ENCODE measurements at regions not wholly inside any gene's neighbourhood (a gene's known extent, or its start where the extent isn't known, plus 50 kb on each side); places are given as distances from the start of the nearest gene placed in this dataset.

- intact Hi-C loops (cut with micrococcal nuclease; ENCODE audit: unreplicated experiment) = loop anchor here (1.0 to 5.0 kb wide), 8 partner anchors 37 to 374 kb away; no protein-coding TSS in a partner anchor
- no peaks in the 10 kb centered on the region for H3K27me3 ChIP-seq (ENCODE audit: insufficient read depth, low read depth)
- H3K9me3 ChIP-seq (ENCODE audit: insufficient read depth, low read depth) = 0 out of 2 replicates have a peak, but pooled peaks cover 6% of the 10 kb centered on the region
- no peaks in the 10 kb centered on the region for H4K20me1 ChIP-seq (ENCODE audit: insufficient read depth)
- peak; percentile 6 to 44 for DNase-seq
- peak overlapping the region; percentile 73; the same call in 1 of the 2 replicates for H3K4me2 ChIP-seq
- POLR2A ChIA-PET (ENCODE audit: unreplicated experiment) = no interaction called here
- H3K79me2 ChIP-seq (ENCODE audit: low read depth) = no peaks in the 10 kb centered on the region
- CTCF ChIA-PET = no interaction called here
- H3K4me3 ChIP-seq = no peak overlapping the region
- H3K4me1 ChIP-seq (replicated peaks; ENCODE audit: insufficient read depth) = peaks cover 37% of the 10 kb centered on the region
- no peak overlapping the region for H2AFZ ChIP-seq
- no peaks in the 10 kb centered on the region for H3K9me2 ChIP-seq (ENCODE audit: insufficient read depth)
- H3F3A ChIP-seq (ENCODE audit: insufficient read depth, low read depth) = peaks cover 25% of the 10 kb centered on the region
- H3K27ac ChIP-seq = peak overlapping the region; percentile 88
- TF ChIP-seq CTCF (conservative IDR thresholded peaks at IDR 0.05) (no peak), EZH2 (IDR thresholded peaks at IDR 0.05; ENCODE audit: low read depth) (no peak)
- H3K36me3 ChIP-seq (ENCODE audit: low read depth) = no peaks in the 10 kb centered on the region
- no TSS peak for BruUV-seq (replicated peaks)
These were observed 107.6 kb downstream of the TES start for GRCh38 chr7:116317907-116318306.

GRCh38 chr7:116322541-116322940 lies 112.2 kb downstream of the TES start:
- H3K36me3 ChIP-seq (ENCODE audit: low read depth) = no peaks in the 10 kb centered on the region
- peaks cover 4% of the 10 kb centered on the region; the same call in 1 of the 2 replicates for H3F3A ChIP-seq (ENCODE audit: insufficient read depth, low read depth)
- ChIA-PET CTCF (interaction anchor here (0.6 kb wide), 1 partner anchor 71 kb away, joined by 3 read pairs; no protein-coding TSS in a partner anchor), POLR2A (ENCODE audit: unreplicated experiment) (no interaction called here)
- DNase-seq = no peak
- TF ChIP-seq CTCF (conservative IDR thresholded peaks at IDR 0.05) = no peak
- no peak for TF ChIP-seq EZH2 (IDR thresholded peaks at IDR 0.05; ENCODE audit: low read depth)
- H3K27me3 ChIP-seq (ENCODE audit: insufficient read depth, low read depth) = no peaks in the 10 kb centered on the region
- 0 out of 2 replicates have a peak, but pooled peaks cover 10% of the 10 kb centered on the region for H3K9me3 ChIP-seq (ENCODE audit: insufficient read depth, low read depth)
- no peak overlapping the region for H2AFZ ChIP-seq
- H3K9me2 ChIP-seq (ENCODE audit: insufficient read depth) = no peaks in the 10 kb centered on the region
- no peaks in the 10 kb centered on the region for H3K79me2 ChIP-seq (ENCODE audit: low read depth)
- no TSS peak for BruUV-seq (replicated peaks)
- H3K4me1 ChIP-seq (replicated peaks; ENCODE audit: insufficient read depth) = peaks cover 13% of the 10 kb centered on the region
- no peak overlapping the region for H3K27ac ChIP-seq
- H3K4me3 ChIP-seq = no peak overlapping the region
- intact Hi-C loops (cut with micrococcal nuclease; ENCODE audit: unreplicated experiment) = no loop called here
- no peaks in the 10 kb centered on the region for H4K20me1 ChIP-seq (ENCODE audit: insufficient read depth)
- no peak overlapping the region for H3K4me2 ChIP-seq

- BruUV-seq (replicated peaks) = no TSS peak
- H3K27ac ChIP-seq = no peak overlapping the region
- H3K4me3 ChIP-seq = no peak overlapping the region
- TF ChIP-seq EZH2 (IDR thresholded peaks at IDR 0.05; ENCODE audit: low read depth) (no peak), CTCF (conservative IDR thresholded peaks at IDR 0.05) (no peak)
- H3K9me3 ChIP-seq (ENCODE audit: insufficient read depth, low read depth) = 0 out of 2 replicates have a peak, but pooled peaks cover 10% of the 10 kb centered on the region
- no peak overlapping the region for H2AFZ ChIP-seq
- H3K9me2 ChIP-seq (ENCODE audit: insufficient read depth) = no peaks in the 10 kb centered on the region
- no peaks in the 10 kb centered on the region for H3K36me3 ChIP-seq (ENCODE audit: low read depth)
- H3K79me2 ChIP-seq (ENCODE audit: low read depth) = no peaks in the 10 kb centered on the region
- no peaks in the 10 kb centered on the region for H3K27me3 ChIP-seq (ENCODE audit: insufficient read depth, low read depth)
- H4K20me1 ChIP-seq (ENCODE audit: insufficient read depth) = no peaks in the 10 kb centered on the region
- no peak for DNase-seq
- ChIA-PET CTCF (no interaction called here), POLR2A (ENCODE audit: unreplicated experiment) (no interaction called here)
- no peak overlapping the region for H3K4me2 ChIP-seq
- H3F3A ChIP-seq (ENCODE audit: insufficient read depth, low read depth) = no peaks in the 10 kb centered on the region; the same call in 1 of the 2 replicates
- 0 out of 2 replicates have a peak, but pooled peaks cover 5% of the 10 kb centered on the region for H3K4me1 ChIP-seq (replicated peaks; ENCODE audit: insufficient read depth)
- intact Hi-C loops (cut with micrococcal nuclease; ENCODE audit: unreplicated experiment) = no loop called here
These were observed 114.2 kb downstream of the TES start for GRCh38 chr7:116324582-116324981.

Measured in PC-9 (cell line).